Activated CD4-positive, alpha-beta T cell treated with anti-CD3 and anti-CD28 coated beads, Interleukin-2, amount 50 U/mL, for 16 hours (primary cell): ENCODE measurements at regions not wholly inside any gene's neighbourhood (a gene's known extent, or its start where the extent isn't known, plus 50 kb on each side); places are given as distances from the start of the nearest gene placed in this dataset.

Source experiments
- DNase-seq: peaks from one replicate; pipeline ENCODE4 v3.0.0-alpha.2; 2020

DNA sequence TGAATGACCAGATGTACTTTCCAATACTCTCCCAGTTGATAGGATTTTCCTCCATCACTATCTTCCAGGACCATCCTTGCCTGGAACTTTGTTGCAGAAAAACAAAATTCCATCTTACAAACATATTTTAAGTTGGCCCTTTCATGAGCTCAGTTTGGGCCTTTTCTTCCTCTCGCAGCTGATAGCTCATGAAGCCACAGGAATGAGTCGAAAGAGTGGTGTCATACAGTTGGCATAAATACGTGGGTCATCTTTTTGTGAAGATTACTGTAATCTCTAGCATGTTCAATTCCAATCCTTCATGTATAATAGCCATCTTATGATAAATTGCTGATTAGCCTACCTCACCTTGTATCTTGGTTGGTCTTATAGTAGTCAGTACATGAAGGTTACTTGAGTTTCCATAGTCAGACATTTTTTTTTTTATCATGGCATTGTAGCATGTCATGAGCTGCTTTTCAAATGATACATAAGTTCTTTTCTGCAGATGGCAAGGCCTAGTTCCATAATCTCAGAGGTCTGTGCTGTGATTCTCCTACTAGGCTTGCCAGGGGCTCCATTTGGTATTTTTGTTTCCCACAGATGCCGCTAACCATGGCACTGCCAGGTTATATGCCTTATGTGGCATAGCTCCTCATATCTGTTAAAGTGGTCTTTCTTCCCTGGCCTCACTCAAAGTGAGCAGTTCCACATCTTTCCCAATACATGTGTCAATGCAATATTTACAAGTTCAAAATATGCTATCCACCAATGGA, 380.6 kb upstream of the DCN start:
- no peak for DNase-seq

GRCh38 chr12:91562476-91562875, 379.9 kb upstream of the DCN start:
- DNase-seq, result peak; percentile 24

- no peak for DNase-seq
These were observed 379.3 kb upstream of the DCN start for GRCh38 chr12:91561958-91562325.

DNA sequence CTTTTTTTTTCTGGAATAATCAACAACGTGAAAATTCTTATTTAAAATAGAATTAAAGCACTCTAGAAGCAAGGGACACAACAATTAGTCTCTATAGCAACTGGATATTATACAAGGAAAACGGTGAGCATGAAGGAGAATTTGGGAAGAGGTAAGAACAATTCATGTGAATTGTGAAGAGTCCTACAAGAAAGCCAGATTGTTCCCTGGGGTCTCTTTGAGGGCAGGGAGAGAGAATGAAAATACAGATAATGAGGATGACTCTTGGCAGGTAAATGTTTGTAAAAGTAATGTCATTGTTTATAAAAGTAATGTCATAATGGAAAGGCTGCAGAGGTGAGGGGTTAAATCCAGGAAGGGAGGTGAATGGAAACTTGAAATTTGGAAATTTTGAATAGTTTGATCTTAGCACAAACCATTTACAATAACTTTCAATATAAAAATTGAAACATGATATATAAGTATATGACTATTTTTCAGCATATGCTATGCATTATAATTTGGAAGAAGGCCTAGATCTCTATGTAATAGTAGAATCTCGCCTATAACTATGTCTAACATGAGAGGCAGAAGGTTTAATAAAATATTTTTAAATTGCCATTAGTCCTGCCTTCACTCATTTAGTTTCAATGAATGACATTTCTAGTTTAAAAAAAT, 378.8 kb upstream of the DCN start:
- no peak for DNase-seq

- DNase-seq, result no peak
These were observed 374.3 kb upstream of the DCN start for GRCh38 chr12:91556909-91557308.

- no peak for DNase-seq
These were observed 373.1 kb upstream of the DCN start for GRCh38 chr12:91555436-91556415.

- DNase-seq, result no peak
These were observed 369.3 kb upstream of the DCN start for GRCh38 chr12:91551927-91552326.

GRCh38 chr12:91551242-91551641, 368.6 kb upstream of the DCN start:
- no peak for DNase-seq

GRCh38 chr12:91542666-91543065, 360.0 kb upstream of the DCN start:
- no peak for DNase-seq

DNA sequence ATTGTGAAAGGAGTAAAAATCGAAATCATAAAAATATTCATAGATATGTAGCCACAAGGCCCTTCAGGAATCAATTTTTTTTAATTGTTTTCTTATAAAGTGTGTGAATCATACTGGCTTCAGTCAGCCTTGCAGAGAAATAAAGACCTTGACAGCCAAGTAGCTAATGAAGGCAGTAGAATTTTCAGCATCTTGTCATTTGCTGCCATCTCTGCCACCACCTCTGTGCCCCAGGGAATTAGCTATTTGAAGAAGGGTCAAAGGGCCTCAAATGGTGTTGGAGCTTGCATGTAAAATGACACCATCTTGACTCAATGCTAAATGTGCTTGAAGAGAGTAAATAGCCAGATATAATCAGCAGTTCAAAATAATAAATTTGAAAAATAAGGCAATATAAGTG, 359.4 kb upstream of the DCN start:
- no peak for DNase-seq

GRCh38 chr12:91538418-91538817, 355.8 kb upstream of the DCN start:
- no peak for DNase-seq

GRCh38 chr12:91533366-91533765, 350.7 kb upstream of the DCN start:
- no peak for DNase-seq

DNA sequence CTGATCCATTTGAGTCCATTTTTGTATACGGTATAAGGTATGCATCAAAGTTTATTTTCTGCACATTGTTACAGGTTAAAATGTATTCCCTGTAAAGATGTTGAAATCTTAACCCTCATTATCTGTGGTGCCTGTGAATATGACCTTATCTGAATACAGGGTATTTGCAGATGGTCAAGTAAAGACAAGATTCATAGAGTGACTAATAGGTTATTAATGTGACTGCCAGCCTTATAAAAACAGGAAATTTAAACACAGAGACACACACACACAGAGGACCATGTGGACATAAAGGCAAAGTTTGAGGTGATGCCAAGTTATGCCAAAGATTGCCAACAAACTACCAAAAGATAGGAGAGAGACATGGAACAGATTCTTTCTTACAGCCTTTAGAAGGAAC, 347.2 kb upstream of the DCN start:
- DNase-seq, result no peak

- no peak for DNase-seq
These were observed 341.2 kb upstream of the DCN start for GRCh38 chr12:91523831-91524230.

- DNase-seq, result no peak
These were observed 334.1 kb upstream of the DCN start for GRCh38 chr12:91516695-91517047.

GRCh38 chr12:91515944-91516694, 333.5 kb upstream of the DCN start:
- no peak for DNase-seq

- no peak for DNase-seq
These were observed 330.7 kb upstream of the DCN start for GRCh38 chr12:91513313-91513712.

DNA sequence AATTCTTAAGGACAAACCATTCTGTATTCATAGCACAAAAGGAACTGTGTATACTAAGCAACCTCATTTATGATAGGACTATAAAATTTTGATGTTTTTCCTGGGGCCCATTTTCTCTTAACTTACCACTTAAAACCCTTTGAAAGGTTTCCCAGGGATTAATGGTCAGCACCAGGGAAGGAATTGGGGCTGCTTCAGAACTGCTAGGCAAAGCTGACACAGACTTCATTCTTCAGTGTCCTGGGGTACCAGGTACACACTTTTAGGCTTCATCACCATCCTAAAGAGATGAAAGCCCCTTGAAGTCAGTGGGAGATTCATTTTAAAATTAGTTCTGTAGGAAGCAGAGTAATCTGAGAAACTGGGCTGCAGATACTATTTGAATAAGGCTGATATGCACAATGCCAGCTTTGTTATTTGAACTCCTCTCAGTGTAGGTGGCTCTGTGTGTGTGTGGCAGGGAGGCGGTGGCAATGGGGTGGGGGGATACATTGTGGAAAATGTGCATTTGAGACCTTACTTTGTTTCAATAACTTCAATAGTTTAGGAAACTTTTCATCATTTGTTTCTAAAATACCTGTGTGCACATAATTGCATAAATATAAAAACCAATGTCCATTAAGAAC, 329.3 kb upstream of the DCN start:
- no peak for DNase-seq

GRCh38 chr12:91507754-91508153, 325.1 kb upstream of the DCN start:
- DNase-seq, result no peak

DNA sequence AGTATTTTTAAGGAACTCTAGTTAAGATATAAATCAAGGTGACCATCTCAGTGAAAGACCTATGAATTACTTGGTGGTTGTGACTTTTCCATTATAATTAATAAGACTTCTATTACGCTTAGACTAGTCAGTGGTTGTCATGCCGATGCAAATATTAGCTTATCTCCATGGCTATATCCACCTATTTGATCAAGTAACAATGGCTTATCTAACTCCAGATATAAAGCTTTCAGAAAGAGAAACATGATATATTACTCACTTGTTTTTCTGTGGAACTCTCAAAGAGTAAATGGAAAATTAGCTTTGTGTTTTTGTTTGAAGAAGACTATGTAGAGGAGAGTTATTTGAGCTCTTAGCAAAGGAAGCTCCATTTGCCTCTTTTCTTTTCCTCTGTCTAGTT, 323.8 kb upstream of the DCN start:
- DNase-seq, result no peak

GRCh38 chr12:91505006-91505405, 322.4 kb upstream of the DCN start:
- DNase-seq, result no peak

DNA sequence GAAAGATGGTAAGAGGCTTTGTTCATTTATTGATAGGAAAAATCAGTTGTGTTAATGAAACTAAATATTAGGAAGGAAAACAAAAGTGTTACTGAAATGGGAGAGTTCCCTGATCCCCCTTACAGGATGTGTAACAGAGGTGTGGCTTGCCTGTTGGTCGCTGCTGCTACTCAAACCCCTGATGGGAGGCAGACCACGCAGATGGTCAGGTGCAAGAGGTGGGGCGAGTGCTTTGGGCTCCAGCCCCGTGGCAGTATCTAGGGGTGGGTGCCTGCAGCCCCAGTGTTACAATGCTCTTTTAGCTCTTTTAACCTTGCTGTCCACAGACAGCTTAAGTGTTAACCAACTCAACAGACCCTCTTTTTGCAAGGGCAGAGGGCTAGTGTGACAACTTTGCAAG, 319.6 kb upstream of the DCN start:
- DNase-seq, result no peak

DNA sequence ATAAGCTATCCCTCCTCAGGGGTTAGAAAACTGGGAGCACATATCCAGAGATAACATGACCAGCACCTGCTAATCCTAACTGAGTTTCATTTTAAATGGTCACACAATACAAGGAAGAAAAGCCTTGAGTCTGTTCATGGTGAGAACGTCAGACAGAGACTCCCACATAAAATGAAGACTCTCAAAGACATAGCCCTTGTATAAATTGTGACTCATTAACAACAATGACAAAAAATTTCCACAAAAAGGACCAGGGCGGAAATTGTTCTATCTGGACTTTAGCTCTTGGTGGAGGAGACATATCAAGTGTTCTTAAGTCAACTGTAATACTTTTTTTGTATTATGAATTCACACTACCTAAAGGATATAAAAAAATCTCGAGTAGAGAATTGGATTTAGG, 313.7 kb upstream of the DCN start:
- DNase-seq, result no peak
